RWPE2 (cell line): ENCODE measurements at regions not wholly inside any gene's neighbourhood (a gene's known extent, or its start where the extent isn't known, plus 50 kb on each side); places are given as distances from the start of the nearest gene placed in this dataset.

Experiments used
- ATAC-seq: fragments of 200-7000 bp; cut with Tn5 transposase; 3 replicates; pipeline ENCODE4 v1.9.1; 2021; ENCODE audit warnings: low read depth
- DNase-seq: peaks from one replicate; pipeline ENCODE4 v3.0.0-alpha.2; 2020; ENCODE audit warnings: low spot score
- H3K27ac ChIP-seq: fragments of 450-650 bp; 2 replicates; pipeline ENCODE4 v1.5.1; 2017; ENCODE audit warnings: mild to moderate bottlenecking; ENCODE audit not compliant: poor library complexity, severe bottlenecking
- H3K27me3 ChIP-seq: fragments of 250-450 bp; sonication (Bioruptor Pico); 2 replicates; pipeline ENCODE4 v1.5.1; 2021; ENCODE audit warnings: mild to moderate bottlenecking, moderate library complexity; ENCODE audit not compliant: insufficient read depth, poor library complexity, severe bottlenecking
- H3K36me3 ChIP-seq: fragments of 250-450 bp; sonication (Bioruptor Pico); 2 replicates; pipeline ENCODE4 v1.5.1; 2020; ENCODE audit warnings: low read depth, mild to moderate bottlenecking, moderate library complexity
- H3K4me1 ChIP-seq: fragments of 250-450 bp; sonication (Bioruptor Pico); 2 replicates; pipeline ENCODE4 v1.5.1; 2021; ENCODE audit warnings: mild to moderate bottlenecking, moderate library complexity; ENCODE audit not compliant: insufficient read depth, poor library complexity, severe bottlenecking
- H3K4me3 ChIP-seq: fragments of 250-450 bp; sonication (Bioruptor Pico); 2 replicates; pipeline ENCODE4 v1.5.1; 2021; ENCODE audit warnings: mild to moderate bottlenecking, moderate library complexity; ENCODE audit not compliant: severe bottlenecking
- H3K9me3 ChIP-seq: fragments of 250-450 bp; sonication (Bioruptor Pico); 2 replicates; pipeline ENCODE4 v1.5.1; 2021; ENCODE audit warnings: mild to moderate bottlenecking, moderate library complexity; ENCODE audit not compliant: severe bottlenecking
- CTCF ChIP-seq: fragments of 450-650 bp; IDR thresholded peaks from one replicate; pipeline ENCODE4 v1.5.1; 2017; ENCODE audit warnings: mild to moderate bottlenecking, moderate library complexity; ENCODE audit not compliant: poor library complexity, severe bottlenecking

- H3K36me3 ChIP-seq, result no peaks in the 10 kb centered on the region
- H3K27me3 ChIP-seq, result no peaks in the 10 kb centered on the region
- no peak for DNase-seq
- no peaks in the 10 kb centered on the region for H3K4me1 ChIP-seq
- no peaks in the 10 kb centered on the region for H3K9me3 ChIP-seq
- no peak overlapping the region for H3K4me3 ChIP-seq
- no peak for ATAC-seq
- H3K27ac ChIP-seq, result no peak overlapping the region
- no peak for TF ChIP-seq CTCF
Observed at GRCh38 chrX:75873993-75874392, 88.9 kb upstream of the MAGEE2 start.

GRCh38 chrX:75883446-75883845 is 98.4 kb upstream of the MAGEE2 start:
- TF ChIP-seq CTCF, result no peak
- H3K4me1 ChIP-seq, result no peaks in the 10 kb centered on the region
- no peak overlapping the region for H3K4me3 ChIP-seq
- no peak overlapping the region for H3K27ac ChIP-seq
- DNase-seq (no peak), ATAC-seq (no peak)
- no peaks in the 10 kb centered on the region for H3K27me3 ChIP-seq
- H3K9me3 ChIP-seq, result no peaks in the 10 kb centered on the region
- no peaks in the 10 kb centered on the region for H3K36me3 ChIP-seq

- ATAC-seq (no peak), DNase-seq (no peak)
- no peak for TF ChIP-seq CTCF
- Histone ChIP-seq H3K4me3 (no peak overlapping the region), H3K27ac (no peak overlapping the region), H3K27me3 (no peaks in the 10 kb centered on the region), H3K36me3 (no peaks in the 10 kb centered on the region), H3K9me3 (no peaks in the 10 kb centered on the region), H3K4me1 (no peaks in the 10 kb centered on the region)
Observed at GRCh38 chrX:75887833-75888232, 102.8 kb upstream of the MAGEE2 start.

GRCh38 chrX:75892749-75893148 is 107.7 kb upstream of the MAGEE2 start:
- Histone ChIP-seq H3K9me3 (no peaks in the 10 kb centered on the region), H3K4me1 (no peaks in the 10 kb centered on the region), H3K36me3 (no peaks in the 10 kb centered on the region), H3K27ac (no peak overlapping the region), H3K27me3 (no peaks in the 10 kb centered on the region), H3K4me3 (no peak overlapping the region)
- no peak for ATAC-seq
- no peak for DNase-seq
- no peak for TF ChIP-seq CTCF

GRCh38 chrX:75893281-75893680 is 108.2 kb upstream of the MAGEE2 start:
- Histone ChIP-seq H3K9me3 (no peaks in the 10 kb centered on the region), H3K36me3 (no peaks in the 10 kb centered on the region), H3K4me3 (no peak overlapping the region), H3K27ac (no peak overlapping the region), H3K27me3 (no peaks in the 10 kb centered on the region), H3K4me1 (no peaks in the 10 kb centered on the region)
- ATAC-seq, result no peak
- no peak for DNase-seq
- no peak for TF ChIP-seq CTCF
